ENCODE measurements at regions not wholly inside any gene's neighbourhood (a gene's known extent, or its start where the extent isn't known, plus 50 kb on each side); places are given as distances from the start of the nearest gene placed in this dataset.

DNA sequence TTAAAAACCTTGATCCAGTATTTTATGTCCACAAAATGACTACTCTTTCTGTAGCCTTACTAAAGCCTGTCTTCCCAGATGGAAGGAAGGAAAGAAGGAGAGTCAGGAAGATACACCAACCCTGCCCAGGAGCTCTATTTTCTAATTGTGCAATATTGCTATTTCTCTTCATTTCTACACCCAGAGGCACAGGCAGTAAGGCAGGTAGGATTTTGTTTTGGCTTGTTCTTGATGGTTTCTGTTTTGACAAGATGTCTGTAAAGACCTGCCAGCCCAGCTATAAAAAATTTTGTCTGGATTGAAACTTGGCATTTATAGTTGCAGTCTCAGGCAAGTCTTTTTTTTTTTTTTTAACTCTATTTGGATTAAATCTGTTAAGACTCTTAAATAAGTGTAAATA, 587.5 kb upstream of the ARID1B start:
- DNase-seq (ENCODE audit: low spot score), result no peak

DNA sequence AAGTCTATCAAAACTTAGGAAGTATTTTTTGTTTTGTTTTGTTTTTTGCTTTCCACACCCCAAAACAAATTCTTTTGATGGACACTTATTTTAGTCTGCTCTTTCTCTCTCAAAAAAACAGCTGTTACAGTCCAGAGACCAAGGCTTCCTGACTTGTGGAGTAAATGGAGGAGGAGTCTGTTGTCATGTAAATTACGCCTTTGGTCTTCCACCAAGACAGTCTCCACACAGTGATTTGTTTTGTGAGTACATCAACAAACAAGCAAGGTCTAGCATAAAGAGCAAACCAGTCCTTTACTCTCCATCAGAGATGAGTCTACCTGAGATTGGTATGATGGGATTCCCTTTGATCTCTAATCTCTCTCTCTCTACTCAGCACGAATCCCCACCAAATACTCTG, 588.0 kb upstream of the ARID1B start:
- DNase-seq (ENCODE audit: low spot score), result no peak

DNA sequence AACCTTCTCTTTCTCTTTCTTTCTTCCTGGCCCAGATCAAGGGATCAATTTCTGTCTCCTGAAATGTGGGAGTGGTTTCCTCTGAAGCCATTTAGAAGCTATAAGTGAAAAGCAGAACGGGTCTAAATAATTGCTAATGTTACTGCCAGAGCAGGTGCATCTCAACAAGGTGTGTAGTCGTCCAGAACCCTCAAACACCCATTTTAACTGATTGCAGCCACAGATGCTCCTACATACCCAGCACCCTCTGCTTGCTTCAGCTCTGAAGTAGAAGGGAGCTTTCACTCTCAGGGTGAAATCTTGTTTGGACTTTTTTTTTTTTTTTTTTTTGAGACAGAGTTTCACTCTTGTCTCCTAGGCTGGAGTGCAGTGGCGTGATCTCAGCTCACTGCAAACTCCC, 592.1 kb upstream of the ARID1B start:
- no peak for DNase-seq (ENCODE audit: low spot score)

DNA sequence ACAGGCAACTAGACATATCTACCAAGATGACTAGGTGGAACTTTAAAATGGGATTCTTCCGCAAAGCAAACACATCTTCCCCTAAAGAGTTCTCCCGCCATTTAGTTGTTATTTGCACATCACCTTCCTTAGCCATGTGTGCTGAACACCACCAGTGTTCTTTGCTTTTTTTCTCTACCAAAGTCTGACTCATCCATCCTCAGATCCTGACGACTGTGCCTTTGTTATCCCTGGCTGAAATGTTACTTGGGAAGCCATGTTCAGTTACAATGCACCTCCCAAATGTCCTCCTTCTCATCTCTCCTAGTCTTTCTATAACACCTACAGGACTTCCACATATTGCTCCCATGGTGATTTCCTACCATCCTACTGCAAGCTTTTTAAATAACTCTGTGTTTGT, 593.5 kb upstream of the ARID1B start:
- peak; percentile 24 for DNase-seq (ENCODE audit: low spot score)

DNA sequence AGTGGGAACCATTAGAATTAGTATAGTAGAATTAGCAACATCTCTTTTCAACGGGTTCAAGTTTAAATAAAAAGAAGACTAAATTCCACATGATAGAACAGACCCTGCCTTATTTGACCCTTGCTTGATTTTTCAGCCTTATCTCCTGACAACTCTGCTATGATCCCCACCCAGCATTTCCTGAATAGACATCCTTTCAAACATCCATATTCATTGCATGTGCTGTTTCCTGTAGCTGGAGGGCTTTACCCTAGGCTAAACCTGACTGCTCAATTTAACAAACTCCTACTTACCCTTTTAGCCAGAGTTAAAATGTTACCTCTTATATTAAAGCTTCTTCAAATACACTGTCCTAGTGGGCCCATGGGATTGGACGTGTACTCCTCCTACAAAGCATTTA, 594.8 kb upstream of the ARID1B start:
- DNase-seq (ENCODE audit: low spot score), result no peak

DNA sequence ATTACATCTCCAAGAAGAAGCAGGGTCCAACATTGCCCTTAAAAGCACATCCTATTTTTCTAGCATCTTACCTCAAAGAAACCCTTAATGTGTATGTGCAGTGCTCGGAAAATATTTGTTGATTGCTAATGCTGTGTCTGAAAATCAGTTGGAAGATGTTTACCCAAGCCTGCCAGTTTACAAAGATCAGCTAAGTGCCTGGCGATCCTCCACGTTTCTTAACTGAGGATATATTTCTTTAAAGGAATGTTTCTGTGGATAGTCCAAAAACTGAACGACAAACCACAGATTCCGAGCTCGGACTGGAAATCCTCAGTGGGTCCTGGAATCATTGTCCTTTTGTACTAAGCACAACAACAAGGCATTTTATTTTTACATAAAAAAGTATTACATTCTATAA, 595.7 kb upstream of the ARID1B start:
- DNase-seq (ENCODE audit: low spot score), result no peak

DNA sequence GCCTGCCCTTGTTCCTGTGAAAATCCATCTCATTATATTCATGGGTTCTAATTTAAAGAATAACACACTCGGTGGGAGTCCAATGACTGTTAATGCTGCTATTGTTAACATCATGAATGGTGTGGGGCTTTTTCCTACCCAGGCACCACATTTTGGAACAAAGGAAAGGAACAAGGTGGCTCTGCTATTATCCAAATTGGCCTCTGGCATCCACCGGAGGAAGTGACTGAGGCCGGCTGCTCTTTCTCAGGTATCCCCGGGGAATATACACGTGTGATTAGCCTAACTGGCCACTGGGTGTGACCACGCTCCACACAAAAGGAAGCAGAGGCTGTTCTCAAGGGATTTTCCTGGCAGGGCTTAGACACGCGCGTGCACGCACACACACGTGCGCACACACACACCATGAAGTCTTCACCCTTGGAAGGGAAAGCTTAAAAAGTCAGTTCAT, 601.2 kb upstream of the ARID1B start:
- DNase-seq (ENCODE audit: low spot score), result peak; percentile 16

DNA sequence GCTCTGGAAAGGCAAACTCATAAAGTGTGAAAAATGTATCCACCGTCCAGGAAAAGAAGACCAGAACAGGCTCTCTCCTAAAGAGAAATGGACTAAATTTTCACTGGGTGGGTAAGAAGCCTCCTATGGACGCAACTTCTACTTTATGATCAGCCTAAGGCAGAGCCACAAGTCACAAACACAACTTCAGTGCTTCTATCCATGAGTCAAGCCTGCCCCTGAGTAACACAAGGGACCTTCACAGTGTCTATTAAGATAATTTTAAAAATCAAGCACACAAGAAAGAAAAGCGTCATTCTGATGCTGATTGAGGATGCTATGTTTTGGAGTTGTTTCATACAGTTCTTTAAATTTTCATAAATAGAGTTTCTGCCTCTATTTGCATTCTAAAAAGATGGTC, 601.7 kb upstream of the ARID1B start:
- no peak for DNase-seq (ENCODE audit: low spot score)

DNA sequence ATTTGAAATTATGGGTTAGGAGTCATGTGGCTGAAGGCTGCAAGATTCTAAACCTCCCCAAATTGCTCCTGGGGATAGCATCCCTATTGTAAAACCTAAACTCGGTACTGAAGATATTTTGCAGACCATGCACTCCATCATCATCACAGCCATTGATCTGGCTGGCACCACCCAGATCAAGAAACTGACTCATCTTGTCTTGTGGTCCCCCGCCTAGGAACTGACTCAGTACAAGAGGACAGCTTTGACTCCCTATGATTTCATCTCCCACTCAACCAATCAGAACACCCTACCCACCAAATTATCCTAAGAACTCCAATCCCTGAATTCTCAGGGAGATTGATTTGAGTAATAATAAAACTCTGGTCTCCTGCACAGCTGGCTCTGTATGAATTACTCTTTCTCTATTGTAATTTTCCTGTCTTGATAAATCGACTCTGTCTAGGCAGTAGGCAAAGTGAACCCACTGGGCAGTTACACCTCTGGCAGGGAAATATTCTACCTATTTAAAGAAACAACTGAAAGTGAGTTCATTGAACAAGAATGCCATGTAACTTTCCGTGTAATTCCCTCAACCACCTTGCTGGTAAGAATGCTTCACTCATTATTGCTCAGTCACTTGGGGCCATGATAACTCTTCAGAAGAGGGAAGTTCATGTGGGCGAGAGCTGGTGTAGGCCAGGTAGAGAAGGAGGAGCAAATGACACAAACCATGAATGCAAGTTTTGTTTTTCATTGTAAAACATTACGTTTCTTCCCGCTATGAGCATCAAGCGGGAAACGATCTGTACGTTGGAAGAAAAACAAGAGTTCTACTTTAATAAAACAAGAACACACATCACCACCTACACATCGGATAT, 602.9 kb upstream of the ARID1B start:
- DNase-seq (ENCODE audit: low spot score), result no peak

DNA sequence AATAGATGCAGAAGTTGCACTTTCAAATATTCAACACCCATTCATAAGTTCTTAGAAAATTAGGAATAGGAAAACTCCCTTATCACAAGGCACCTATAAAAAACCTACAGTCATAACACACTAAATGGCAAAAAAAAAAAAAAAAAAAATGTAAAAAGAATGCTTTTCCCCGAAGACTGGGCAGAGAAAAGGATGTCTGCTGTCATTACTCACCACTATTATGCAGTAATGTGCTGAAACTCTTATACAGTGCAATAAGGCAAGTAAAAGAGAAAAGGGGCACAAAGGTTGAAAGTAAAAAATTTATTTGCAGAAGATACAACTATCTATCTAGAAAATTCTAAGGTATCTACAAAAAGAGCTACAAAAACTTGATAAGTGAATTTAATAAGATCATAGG, 607.8 kb upstream of the ARID1B start:
- DNase-seq (ENCODE audit: low spot score), result peak; percentile 21

DNA sequence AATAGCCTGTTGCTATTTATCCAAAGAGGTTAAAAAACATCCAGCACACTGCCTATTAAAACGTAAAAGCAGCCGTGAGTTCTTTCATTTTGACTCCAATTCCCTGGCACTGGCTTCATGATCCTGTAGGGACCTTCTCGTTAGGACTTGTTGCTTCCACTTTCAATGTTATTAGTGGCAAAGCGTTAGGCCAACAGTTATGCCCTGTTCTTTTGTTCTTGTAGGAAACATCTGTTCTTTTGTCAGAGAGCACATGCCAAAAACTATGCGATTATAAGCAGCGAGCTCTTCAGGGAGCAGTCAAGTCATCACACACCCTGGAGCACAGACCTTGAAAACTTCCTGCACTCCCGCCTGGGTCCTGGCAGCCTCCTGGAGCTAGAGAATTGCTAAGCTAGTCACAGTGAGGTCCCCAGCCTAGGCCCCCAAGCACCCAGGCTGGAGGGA, 609.5 kb upstream of the ARID1B start:
- DNase-seq (ENCODE audit: low spot score), result peak; percentile 69

DNA sequence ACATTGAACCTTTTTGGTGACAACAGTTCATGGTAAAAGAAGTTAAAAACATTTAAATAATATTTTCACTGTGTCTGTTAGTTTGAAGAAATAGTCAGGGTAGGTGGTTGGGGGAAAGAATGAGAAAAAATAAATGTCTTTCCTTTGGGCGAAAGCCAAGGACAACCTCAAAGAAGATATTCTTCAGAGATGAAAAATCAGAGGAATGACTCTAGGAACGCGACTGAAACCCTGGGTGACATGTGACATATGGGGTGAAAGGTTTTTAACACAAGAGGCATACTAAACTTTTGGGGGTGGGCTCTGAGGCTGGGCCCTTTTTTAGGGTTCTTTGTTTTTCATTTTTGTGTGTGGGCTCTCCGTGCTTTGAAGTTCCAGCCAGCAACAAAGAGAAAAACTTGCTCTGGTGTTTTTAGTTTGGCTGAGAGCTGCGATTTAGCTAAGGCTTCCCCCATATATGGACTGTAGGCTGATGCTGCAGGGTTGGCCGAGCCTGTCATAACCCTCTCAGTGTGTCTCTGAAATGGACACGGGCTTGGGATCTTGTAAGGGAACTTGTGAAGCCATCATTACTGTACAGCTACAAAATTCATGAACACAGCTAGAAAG, 610.1 kb upstream of the ARID1B start:
- peak; percentile 26 for DNase-seq (ENCODE audit: low spot score)

DNA sequence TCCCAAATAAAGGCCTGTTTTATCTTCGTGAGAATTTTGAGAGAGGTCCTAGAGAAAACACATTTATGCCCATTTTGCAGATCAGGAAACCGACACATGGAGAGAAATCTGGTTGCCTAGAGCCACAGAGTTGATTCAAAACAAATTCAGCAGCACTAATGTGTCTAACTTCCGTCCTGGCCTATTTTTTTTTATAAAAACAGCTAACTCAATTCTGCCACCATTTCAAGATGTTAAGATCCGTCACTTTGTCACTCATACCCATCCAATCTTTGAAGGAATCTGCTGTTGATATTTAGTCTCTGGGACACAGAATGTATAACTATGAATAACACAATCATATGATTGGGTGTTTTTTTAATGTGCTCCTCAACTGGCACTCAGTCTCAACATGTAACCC, 611.1 kb upstream of the ARID1B start:
- DNase-seq (ENCODE audit: low spot score), result no peak

DNA sequence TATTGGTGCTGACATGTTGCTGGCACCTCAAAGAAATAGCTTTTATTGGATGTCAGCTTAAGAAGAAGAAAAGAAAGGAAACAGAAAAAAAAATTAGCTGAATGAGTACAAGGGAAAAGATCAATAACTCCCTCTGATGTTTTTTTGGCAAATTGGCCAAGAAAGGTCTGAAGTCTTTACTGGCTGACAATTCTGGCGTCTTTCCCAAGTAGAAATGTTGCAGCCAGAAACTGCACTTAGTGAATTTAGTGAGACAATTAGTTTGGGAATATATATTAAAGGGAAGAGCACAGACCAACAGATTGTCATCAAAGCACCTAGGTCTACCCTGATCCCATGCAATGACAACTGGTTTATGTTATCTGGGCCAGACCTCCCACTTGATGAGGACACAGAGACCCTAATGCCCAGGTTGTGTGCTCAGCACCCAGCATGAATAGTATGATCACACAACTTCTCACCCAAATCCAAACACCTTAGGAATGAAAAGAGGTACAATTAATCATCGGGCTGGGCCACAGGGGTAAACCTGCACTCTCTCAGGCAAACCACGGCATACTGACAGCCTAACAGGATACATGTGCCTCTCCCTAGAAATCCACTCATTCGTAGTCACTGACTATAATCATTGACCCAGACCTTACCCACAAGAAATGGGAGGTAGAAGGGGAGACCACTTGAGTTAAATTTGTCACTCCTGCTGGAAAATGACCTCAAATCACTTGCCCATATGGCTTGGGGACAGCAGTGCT, 612.3 kb upstream of the ARID1B start:
- no peak for DNase-seq (ENCODE audit: low spot score)

DNA sequence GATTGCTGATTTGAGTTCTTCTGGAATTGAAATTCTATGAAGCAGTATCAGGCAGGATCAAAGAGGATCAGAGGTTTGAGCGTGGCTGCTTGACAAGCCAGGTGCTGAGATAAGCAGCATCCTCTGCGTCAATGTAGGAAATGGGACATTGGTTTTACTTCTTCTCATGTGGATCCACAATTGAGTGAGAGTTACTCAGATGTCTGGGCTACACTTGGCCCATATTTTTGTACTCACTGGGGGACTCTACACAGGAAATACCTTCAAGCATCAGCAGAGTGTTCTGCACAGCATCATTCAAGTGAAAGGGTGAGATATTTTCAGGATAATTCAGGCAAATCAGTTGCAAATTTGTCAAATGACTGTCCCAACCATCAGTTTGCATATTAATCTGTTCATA, 613.9 kb upstream of the ARID1B start:
- no peak for DNase-seq (ENCODE audit: low spot score)

DNA sequence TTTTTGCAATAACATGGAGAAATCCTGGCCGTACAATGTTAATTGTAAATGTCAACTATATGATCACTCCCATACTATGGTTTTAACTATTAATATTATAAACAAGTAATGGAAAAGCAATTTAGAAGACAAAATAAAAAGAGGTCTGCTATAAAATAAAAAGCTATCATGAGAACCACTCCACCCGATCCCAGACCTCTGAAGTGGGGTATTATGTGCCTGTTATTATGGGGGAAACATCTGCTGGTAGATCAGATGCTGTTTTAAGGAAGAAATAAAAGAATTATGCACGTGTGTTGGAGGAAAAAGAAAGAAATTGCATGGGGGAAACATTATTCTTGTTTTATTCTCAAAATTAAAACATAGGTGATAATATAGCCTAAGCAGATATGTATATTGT, 615.7 kb upstream of the ARID1B start:
- DNase-seq (ENCODE audit: low spot score), result no peak

DNA sequence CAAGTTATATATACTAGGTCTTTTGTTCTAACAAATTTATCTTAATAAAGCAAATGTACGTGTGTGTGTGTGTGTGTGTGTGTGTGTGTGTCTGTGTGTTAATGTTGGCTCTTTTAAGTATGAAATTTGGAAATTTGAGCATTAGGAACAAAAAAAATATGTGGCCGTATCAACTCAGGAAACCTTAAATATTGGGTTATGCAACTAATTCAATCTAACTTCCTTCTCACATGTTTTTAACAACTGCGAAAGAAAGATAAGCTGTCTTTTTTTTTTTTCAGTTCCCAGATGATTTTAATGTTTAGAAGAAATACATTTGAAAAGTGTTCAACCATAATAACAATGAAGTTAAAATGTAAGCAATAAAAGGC, 616.4 kb upstream of the ARID1B start:
- no peak for DNase-seq (ENCODE audit: low spot score)

DNA sequence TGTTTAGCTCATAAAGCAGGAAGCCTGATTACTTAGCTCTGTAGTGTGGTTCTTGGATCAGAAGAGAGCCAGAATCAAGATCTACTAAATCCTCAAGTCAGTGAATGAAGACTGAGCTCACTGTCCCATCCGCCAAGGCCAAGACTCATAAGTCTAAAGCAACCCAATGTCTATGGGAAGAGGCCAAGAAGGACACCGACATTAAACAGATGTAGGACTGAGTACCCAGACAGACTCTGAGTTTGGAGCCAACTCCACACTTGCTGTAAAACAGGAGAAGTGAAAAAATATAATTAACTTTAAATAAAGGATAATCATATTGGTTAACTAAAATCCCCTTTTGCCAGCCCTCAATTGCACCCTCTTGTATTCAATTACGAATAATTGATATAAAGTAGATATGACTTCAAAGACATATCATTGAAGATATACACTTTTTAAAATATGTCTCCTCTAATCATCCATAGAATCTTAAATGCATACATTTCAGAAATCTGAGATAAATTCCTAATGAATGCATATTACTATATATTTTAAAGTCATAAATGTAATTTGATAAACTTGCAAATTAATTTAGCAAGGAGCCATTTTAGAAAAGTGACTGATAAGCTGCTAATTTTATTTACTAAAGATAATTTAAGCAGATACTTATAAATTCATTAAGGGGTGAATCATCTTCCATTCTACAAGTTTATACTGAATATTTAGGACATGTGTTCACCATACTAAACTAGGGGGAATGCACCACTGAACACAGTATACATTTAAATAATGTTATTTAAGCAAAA, 617.0 kb upstream of the ARID1B start:
- DNase-seq (ENCODE audit: low spot score), result no peak

DNA sequence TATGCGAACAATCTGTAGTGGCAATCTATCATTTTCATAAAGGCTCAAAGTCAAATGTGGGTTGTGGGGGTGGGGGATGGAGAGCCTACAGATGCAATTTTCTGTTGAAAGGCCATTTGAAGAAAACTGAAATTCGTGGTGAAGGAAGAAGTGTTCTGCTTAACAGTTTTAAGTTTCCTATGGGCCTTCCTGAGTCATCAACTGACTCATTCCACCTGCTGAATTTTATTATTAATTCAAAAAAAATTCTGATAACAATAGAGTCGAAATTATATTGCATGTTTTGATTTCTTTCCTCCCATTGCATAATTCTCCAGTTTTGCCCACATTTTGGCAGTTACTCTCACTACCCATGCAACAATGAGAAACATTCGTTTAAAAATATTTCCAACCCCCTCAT, 622.3 kb upstream of the ARID1B start:
- no peak for DNase-seq (ENCODE audit: low spot score)

DNA sequence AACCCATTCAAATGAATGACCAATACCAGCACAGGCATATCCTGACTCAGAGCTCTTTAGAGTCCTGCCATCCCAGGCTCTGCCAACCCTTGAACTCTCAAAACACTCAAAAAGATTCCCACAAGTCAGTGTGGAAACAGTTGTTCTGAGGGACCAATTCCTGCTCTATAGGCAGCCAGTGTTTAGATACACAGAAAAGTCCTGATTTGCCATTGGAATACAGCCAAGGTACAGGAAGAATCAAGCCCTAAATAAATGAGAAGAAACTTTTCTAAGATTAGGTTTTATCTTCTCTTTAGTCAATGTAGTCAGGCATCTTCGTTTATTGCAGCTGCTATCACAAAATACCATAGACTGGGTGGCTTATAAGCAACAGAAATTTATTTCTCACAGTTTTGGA, 626.8 kb upstream of the ARID1B start:
- no peak for DNase-seq (ENCODE audit: low spot score)

DNA sequence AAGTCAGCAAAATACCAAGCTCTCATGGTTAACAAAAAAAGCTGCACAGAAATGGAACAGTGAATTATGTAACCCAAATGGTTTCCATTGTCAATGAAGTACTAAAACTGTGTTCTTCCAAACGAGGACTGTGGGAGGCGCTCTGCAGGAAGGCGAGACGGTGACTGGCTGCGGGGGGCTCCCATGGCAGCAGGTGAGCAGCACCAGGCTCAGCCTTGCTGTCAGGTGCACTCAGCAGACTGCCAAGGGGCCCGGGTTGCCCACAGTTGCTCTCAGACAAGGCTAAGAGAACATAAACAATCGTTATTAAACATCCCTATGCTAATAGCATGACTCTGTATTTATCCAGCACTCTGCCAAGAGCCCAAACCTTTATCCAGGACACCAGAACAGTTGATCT, 630.3 kb upstream of the ARID1B start:
- DNase-seq (ENCODE audit: low spot score), result no peak

DNA sequence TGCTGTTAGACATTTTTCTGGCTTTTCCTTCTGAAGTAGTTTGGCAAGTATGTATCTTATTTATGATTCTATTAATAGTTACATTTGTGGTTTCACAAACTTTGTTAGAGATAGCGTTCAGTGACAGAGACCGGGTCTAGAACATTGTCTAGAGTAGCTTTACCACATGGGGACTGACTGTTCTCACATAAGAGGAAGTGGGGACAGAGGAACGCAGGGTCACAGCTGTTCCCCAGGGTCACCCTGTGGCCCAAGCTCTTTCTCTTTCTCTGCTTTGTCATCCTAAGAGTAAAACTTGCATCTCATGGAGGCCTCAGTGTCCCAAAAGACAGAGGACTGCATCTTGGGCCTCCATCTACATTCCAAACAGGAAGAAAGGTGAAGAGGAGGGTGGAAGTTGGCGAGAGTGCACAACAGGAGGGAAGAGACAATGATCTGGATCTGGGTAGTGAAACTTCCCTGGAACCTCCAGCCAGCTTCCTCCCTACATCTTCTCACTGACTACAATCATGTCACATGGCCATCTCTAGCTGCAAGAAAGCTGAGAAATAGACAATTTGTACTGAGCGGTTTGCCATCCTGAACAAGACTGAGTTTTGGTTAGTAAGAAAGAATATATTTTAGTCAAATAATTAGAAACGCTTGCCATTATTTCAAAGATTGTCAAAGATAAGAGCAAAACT, 645.8 kb upstream of the ARID1B start:
- DNase-seq (ENCODE audit: low spot score), result no peak
